ENCODE measurements at regions not wholly inside any gene's neighbourhood (a gene's known extent, or its start where the extent isn't known, plus 50 kb on each side); places are given as distances from the start of the nearest gene placed in this dataset.
"Not testable (repeated sequence)": the region's sequence is repeated elsewhere in the genome, so short reads cannot be mapped to it uniquely, and the experiment has no call there.

DNA sequence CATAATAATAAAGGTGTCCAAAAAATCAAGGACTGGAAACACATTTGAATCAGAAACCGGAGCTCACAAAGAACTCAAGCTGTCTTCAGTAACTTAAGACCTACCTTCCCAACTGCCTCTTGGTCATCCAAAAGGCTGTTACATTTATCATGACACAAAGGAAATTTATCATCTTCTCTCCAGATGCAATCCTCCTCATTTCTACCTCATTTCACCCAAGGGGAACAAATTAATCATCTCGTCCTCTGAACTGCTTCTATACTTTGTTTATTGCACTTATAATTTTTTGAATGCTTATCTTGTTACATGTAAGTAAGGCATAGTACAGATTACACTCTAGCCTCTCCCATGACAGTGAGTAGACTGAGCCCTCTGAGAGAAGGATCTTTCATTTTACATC lies 105.1 kb upstream of the RGPD4 start:
- CTCF ChIA-PET: no interaction called here
- H3K27ac Mint-ChIP-seq: no peak overlapping the region
- no peaks in the 10 kb centered on the region for H3K27me3 Mint-ChIP-seq
- no peak for DNase-seq
- ATAC-seq: no peak
- no peak overlapping the region for H3K4me3 Mint-ChIP-seq
- no peaks in the 10 kb centered on the region for H3K4me1 Mint-ChIP-seq
- H3K36me3 Mint-ChIP-seq: no peaks in the 10 kb centered on the region
- peaks cover 11% of the 10 kb centered on the region for H3K9me3 Mint-ChIP-seq (ENCODE audit: low read depth)

DNA sequence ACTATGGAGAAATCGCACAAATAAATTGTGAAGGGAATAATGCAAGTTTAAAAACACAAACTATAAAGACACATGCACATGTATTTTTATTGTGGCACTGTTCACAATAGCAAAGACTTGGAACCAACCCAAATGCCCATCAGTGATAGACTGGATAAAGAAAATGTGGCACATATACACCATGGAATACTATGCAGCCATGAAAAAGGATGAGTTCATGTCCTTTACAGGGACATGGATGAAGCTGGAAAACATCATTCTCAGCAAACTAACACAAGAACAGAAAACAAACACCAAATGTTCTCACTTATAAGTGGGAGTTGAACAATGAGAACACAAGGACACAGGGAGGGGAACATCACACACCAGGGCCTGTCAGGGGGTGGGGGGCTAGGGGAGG lies 100.9 kb upstream of the RGPD4 start:
- H3K4me1 Mint-ChIP-seq; CTCF ChIA-PET; H3K9me3 Mint-ChIP-seq (ENCODE audit: low read depth); H3K27me3 Mint-ChIP-seq; H3K4me3 Mint-ChIP-seq; ATAC-seq; H3K36me3 Mint-ChIP-seq; H3K27ac Mint-ChIP-seq; DNase-seq: not testable (repeated sequence)

DNA sequence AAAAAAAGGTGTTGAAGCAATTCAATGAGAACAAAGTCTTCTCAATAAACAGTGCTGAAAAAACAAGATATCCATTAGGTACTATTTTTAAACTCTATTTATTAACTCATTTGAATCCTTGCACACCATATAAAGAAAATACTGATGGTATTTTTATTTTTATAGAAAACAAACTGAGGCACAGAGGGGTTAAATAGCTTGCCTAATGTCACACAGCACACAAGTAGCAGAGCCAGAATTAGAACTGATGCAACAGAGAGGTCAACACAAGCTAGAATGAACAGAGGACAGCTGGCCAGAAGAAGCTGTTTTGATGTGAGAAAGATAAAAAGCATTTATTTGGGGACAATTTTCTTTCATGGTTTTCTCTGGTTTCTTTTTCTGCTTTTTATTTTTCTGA lies 99.4 kb upstream of the RGPD4 start:
- Mint-ChIP-seq H3K9me3 (ENCODE audit: low read depth) (peaks cover 8% of the 10 kb centered on the region), H3K4me1 (no peaks in the 10 kb centered on the region), H3K36me3 (no peaks in the 10 kb centered on the region), H3K27me3 (no peaks in the 10 kb centered on the region), H3K27ac (no peak overlapping the region), H3K4me3 (no peak overlapping the region)
- DNase-seq (no peak), ATAC-seq (no peak)
- CTCF ChIA-PET: no interaction called here

GRCh38 chr2:107728586-107728985 lies 98.1 kb upstream of the RGPD4 start:
- Mint-ChIP-seq H3K4me1 (no peaks in the 10 kb centered on the region), H3K36me3 (no peaks in the 10 kb centered on the region), H3K4me3 (no peak overlapping the region), H3K9me3 (ENCODE audit: low read depth) (peaks cover 8% of the 10 kb centered on the region), H3K27me3 (no peaks in the 10 kb centered on the region), H3K27ac (no peak overlapping the region)
- DNase-seq: no peak
- CTCF ChIA-PET: no interaction called here
- ATAC-seq: no peak

DNA sequence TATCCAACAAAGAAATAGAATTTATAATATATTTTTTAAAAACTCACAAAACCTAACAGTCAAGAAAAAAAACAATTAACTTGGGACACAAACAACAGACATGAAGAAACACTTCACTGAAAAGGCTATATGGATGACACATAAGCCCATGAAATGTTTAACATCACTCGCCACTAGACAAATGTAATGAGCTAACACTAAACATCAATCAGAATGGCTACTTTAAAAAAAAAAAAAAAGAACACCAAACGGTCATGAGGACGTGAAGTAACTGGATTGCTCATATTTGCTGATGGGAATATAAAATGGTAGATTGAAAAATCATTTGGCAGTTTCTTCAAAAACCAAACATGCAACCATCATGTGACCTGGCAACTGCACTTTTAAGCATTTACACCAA lies 97.3 kb upstream of the RGPD4 start:
- H3K27me3 Mint-ChIP-seq: no peaks in the 10 kb centered on the region
- ATAC-seq (no peak), DNase-seq (no peak)
- CTCF ChIA-PET: no interaction called here
- peaks cover 8% of the 10 kb centered on the region for H3K9me3 Mint-ChIP-seq (ENCODE audit: low read depth)
- H3K27ac Mint-ChIP-seq: no peak overlapping the region
- no peaks in the 10 kb centered on the region for H3K36me3 Mint-ChIP-seq
- H3K4me1 Mint-ChIP-seq: no peaks in the 10 kb centered on the region
- H3K4me3 Mint-ChIP-seq: no peak overlapping the region

GRCh38 chr2:107730898-107731297 lies 95.8 kb upstream of the RGPD4 start:
- DNase-seq (no peak), ATAC-seq (no peak)
- Mint-ChIP-seq H3K27me3 (no peaks in the 10 kb centered on the region), H3K4me1 (no peaks in the 10 kb centered on the region), H3K4me3 (no peak overlapping the region), H3K36me3 (no peaks in the 10 kb centered on the region), H3K9me3 (ENCODE audit: low read depth) (peaks cover 7% of the 10 kb centered on the region), H3K27ac (no peak overlapping the region)
- CTCF ChIA-PET: no interaction called here

GRCh38 chr2:107731435-107731834 lies 95.3 kb upstream of the RGPD4 start:
- CTCF ChIA-PET: no interaction called here
- H3K27me3 Mint-ChIP-seq: no peaks in the 10 kb centered on the region
- peaks cover 5% of the 10 kb centered on the region for H3K9me3 Mint-ChIP-seq (ENCODE audit: low read depth)
- H3K4me1 Mint-ChIP-seq: no peaks in the 10 kb centered on the region
- no peaks in the 10 kb centered on the region for H3K36me3 Mint-ChIP-seq
- ATAC-seq (no peak), DNase-seq (no peak)
- no peak overlapping the region for H3K27ac Mint-ChIP-seq
- H3K4me3 Mint-ChIP-seq: no peak overlapping the region

DNA sequence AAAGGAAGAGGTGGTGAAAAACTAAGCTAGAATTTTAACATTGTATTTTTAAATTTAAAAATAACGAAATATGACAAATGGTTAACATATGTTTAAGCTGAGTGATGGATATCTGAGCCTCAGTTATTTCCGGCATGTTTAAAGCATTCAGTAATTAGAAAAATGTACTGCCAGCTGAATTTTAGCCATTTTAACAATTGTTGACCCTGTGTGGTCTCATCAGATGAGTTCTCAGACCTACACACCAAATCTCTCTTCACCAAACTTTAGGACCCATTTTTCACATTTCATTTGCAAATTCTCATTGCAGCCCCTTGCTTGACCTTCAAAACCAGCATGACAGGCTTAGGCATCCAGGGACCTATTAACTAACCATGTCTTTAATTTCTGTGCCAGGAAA lies 91.5 kb upstream of the RGPD4 start:
- Mint-ChIP-seq H3K4me1 (no peaks in the 10 kb centered on the region), H3K27ac (no peak overlapping the region), H3K9me3 (ENCODE audit: low read depth) (peaks cover 6% of the 10 kb centered on the region), H3K27me3 (no peaks in the 10 kb centered on the region), H3K36me3 (no peaks in the 10 kb centered on the region), H3K4me3 (no peak overlapping the region)
- no peak for DNase-seq
- CTCF ChIA-PET: no interaction called here
- no peak for ATAC-seq

- ATAC-seq (no peak), DNase-seq (no peak)
- Mint-ChIP-seq H3K4me1 (no peaks in the 10 kb centered on the region), H3K27me3 (no peaks in the 10 kb centered on the region), H3K4me3 (no peak overlapping the region), H3K27ac (no peak overlapping the region), H3K36me3 (no peaks in the 10 kb centered on the region), H3K9me3 (ENCODE audit: low read depth) (peaks cover 4% of the 10 kb centered on the region)
- CTCF ChIA-PET: no interaction called here
Measured at GRCh38 chr2:107737756-107738155, 88.9 kb upstream of the RGPD4 start.

- peaks cover 4% of the 10 kb centered on the region for H3K9me3 Mint-ChIP-seq (ENCODE audit: low read depth)
- CTCF ChIA-PET: no interaction called here
Measured at GRCh38 chr2:107738266-107738665, 88.4 kb upstream of the RGPD4 start.

GRCh38 chr2:107740300-107740699 lies 86.4 kb upstream of the RGPD4 start:
- H3K9me3 Mint-ChIP-seq (ENCODE audit: low read depth): peaks cover 3% of the 10 kb centered on the region
- no peak overlapping the region for H3K27ac Mint-ChIP-seq
- H3K36me3 Mint-ChIP-seq: no peaks in the 10 kb centered on the region
- H3K27me3 Mint-ChIP-seq: no peaks in the 10 kb centered on the region
- DNase-seq (no peak), ATAC-seq (no peak)
- H3K4me3 Mint-ChIP-seq: no peak overlapping the region
- H3K4me1 Mint-ChIP-seq: no peaks in the 10 kb centered on the region
- CTCF ChIA-PET: no interaction called here

More at GRCh38 chr2:107738266-107738665, 88.4 kb upstream of the RGPD4 start:
- DNase-seq (no peak), ATAC-seq (no peak)
- Mint-ChIP-seq H3K27me3 (no peaks in the 10 kb centered on the region), H3K4me3 (no peak overlapping the region), H3K27ac (no peak overlapping the region), H3K4me1 (no peaks in the 10 kb centered on the region), H3K36me3 (no peaks in the 10 kb centered on the region)

DNA sequence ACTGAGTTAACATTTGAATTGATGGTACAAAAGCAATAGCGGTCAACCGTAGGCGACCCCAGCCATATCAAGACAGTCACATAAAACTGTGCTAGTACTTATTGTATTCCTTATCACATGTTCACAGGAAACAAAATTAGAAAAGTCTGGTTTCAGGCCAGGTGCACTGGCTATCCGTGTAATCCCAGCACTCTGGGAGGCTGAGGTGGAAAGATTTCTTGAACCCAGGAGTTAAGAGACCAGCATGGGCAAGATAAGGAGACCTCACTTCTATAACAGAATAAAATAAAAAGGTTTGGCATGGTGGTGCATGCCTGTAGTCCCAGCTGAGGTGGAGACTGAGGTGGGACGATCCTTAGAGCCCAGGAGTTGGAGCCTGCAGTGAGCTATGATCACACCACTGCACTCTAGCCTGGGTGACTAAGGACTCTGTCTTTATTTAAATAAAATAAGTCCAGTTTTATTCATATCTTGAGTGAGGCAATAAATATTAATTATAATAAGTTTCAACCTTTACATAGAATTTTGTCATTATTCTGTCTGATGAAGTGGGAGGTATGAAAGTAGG lies 84.1 kb upstream of the RGPD4 start:
- H3K27ac Mint-ChIP-seq: no peak overlapping the region

GRCh38 chr2:107743274-107743673 lies 83.4 kb upstream of the RGPD4 start:
- DNase-seq: no peak
- ATAC-seq: no peak
- H3K4me1 Mint-ChIP-seq: no peaks in the 10 kb centered on the region
- H3K27me3 Mint-ChIP-seq: no peaks in the 10 kb centered on the region
- H3K4me3 Mint-ChIP-seq: no peak overlapping the region
- no peak overlapping the region for H3K27ac Mint-ChIP-seq
- peaks cover 3% of the 10 kb centered on the region for H3K9me3 Mint-ChIP-seq (ENCODE audit: low read depth)
- CTCF ChIA-PET: no interaction called here
- no peaks in the 10 kb centered on the region for H3K36me3 Mint-ChIP-seq

More for the DNA sequence above, 84.1 kb upstream of the RGPD4 start:
- H3K27me3 Mint-ChIP-seq: no peaks in the 10 kb centered on the region
- H3K4me3 Mint-ChIP-seq: no peak overlapping the region
- no peaks in the 10 kb centered on the region for H3K4me1 Mint-ChIP-seq
- CTCF ChIA-PET: no interaction called here
- ATAC-seq (no peak), DNase-seq (no peak)
- H3K9me3 Mint-ChIP-seq (ENCODE audit: low read depth): peaks cover 3% of the 10 kb centered on the region
- H3K36me3 Mint-ChIP-seq: no peaks in the 10 kb centered on the region

DNA sequence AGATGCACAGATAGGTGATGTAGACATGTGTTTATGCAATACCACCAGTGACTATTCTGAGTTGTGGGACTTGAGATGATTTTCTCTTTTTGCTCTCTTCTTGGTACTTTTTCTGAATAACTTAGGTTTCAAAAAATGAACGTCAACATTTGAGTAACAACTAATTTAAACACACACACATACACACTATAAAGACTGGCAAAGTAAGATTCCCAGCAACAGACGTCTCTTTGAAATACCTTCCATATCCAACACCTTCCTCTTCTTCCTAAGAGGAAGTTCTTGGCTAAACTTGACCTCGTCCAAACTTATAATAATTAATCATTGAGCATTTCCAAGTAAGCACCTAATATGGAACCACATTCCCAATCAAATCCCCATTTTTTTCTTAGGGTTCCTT lies 81.6 kb upstream of the RGPD4 start:
- Mint-ChIP-seq H3K27me3 (no peaks in the 10 kb centered on the region), H3K9me3 (ENCODE audit: low read depth) (no peaks in the 10 kb centered on the region), H3K4me3 (no peak overlapping the region), H3K27ac (no peak overlapping the region), H3K4me1 (no peaks in the 10 kb centered on the region), H3K36me3 (no peaks in the 10 kb centered on the region)
- DNase-seq (no peak), ATAC-seq (no peak)
- CTCF ChIA-PET: no interaction called here

- ATAC-seq; H3K36me3 Mint-ChIP-seq; H3K4me3 Mint-ChIP-seq; H3K27ac Mint-ChIP-seq; CTCF ChIA-PET; H3K4me1 Mint-ChIP-seq; DNase-seq; H3K9me3 Mint-ChIP-seq (ENCODE audit: low read depth); H3K27me3 Mint-ChIP-seq: not testable (repeated sequence)
Measured at GRCh38 chr2:107746552-107747198, 80.0 kb upstream of the RGPD4 start.
